GM23338 (cell line): ENCODE measurements at regions not wholly inside any gene's neighbourhood (a gene's known extent, or its start where the extent isn't known, plus 50 kb on each side); places are given as distances from the start of the nearest gene placed in this dataset.

Source experiments
- CREB1 ChIP-seq: fragments of 250-450 bp; sonication (Bioruptor Pico); IDR thresholded peaks from 2 replicates; pipeline ENCODE4 v1.5.0; 2020; ENCODE audit warnings: low read depth, mild to moderate bottlenecking, moderate library complexity
- CTCF ChIP-seq, 2 experiments: fragments of 200-600 bp in 1 of 2; sonication (generic) in 1 of 2; conservative IDR thresholded peaks; 2 replicates each; pipeline versions ENCODE4 v1.5.1 to v1.6.1; 2016 to 2017; ENCODE audit warnings: antibody characterized with exemption in 2 of 2, low read depth in 2 of 2, mild to moderate bottlenecking in 2 of 2, moderate library complexity in 1 of 2
- ETS1 ChIP-seq: IDR thresholded peaks from 2 replicates; pipeline ENCODE4 v1.6.1; 2016; ENCODE audit warnings: antibody characterized with exemption
- EZH2 ChIP-seq: fragments of 200-600 bp; sonication (generic); IDR thresholded peaks from one replicate; pipeline ENCODE4 v1.8.0; 2017; ENCODE audit warnings: antibody characterized with exemption, mild to moderate bottlenecking, low read depth; ENCODE audit not compliant: unreplicated experiment
- EZH2phosphoT487 ChIP-seq: fragments of 200-600 bp; sonication (generic); IDR thresholded peaks from one replicate; pipeline ENCODE4 v1.8.1; 2018; ENCODE audit warnings: antibody characterized with exemption; ENCODE audit not compliant: unreplicated experiment
- JUNB ChIP-seq: IDR thresholded peaks from one replicate; pipeline ENCODE4 v1.6.1; 2016; ENCODE audit warnings: antibody characterized with exemption; ENCODE audit not compliant: unreplicated experiment
- POLR2AphosphoS5 ChIP-seq: IDR thresholded peaks from 2 replicates; pipeline ENCODE4 v1.6.1; 2016; ENCODE audit warnings: antibody characterized with exemption, low read depth
- REST ChIP-seq: IDR thresholded peaks from one replicate; pipeline ENCODE4 v1.6.1; 2018; ENCODE audit warnings: antibody characterized with exemption; ENCODE audit not compliant: unreplicated experiment
- STAT1 ChIP-seq: IDR thresholded peaks from one replicate; pipeline ENCODE4 v1.6.1; 2016; ENCODE audit warnings: antibody characterized with exemption; ENCODE audit not compliant: unreplicated experiment
- ZNF331 ChIP-seq: fragments of 250-450 bp; sonication (Bioruptor Pico); IDR thresholded peaks from 2 replicates; pipeline ENCODE4 v1.5.0; 2020; ENCODE audit warnings: low read depth, mild to moderate bottlenecking, moderate library complexity
- ZNF462 ChIP-seq: fragments of 250-450 bp; sonication (Bioruptor Pico); IDR thresholded peaks from 2 replicates; pipeline ENCODE4 v1.5.0; 2020; ENCODE audit warnings: mild to moderate bottlenecking, moderate library complexity

GRCh38 chr1:195278644-195279043 is 1329.6 kb downstream of the KCNT2 start:
- TF ChIP-seq CTCF (conservative IDR thresholded peaks at IDR 0.05; ENCODE audit: low read depth in 2 of 2): no peak
- no peak for TF ChIP-seq EZH2
- no peak for TF ChIP-seq POLR2AphosphoS5
- TF ChIP-seq EZH2phosphoT487: no peak
- no peak for TF ChIP-seq JUNB
- no peak for TF ChIP-seq CREB1 (CRISPR knock-in tag)
- TF ChIP-seq ZNF462 (CRISPR knock-in tag): no peak
- no peak for TF ChIP-seq ZNF331
- no peak for TF ChIP-seq ETS1
- no peak for TF ChIP-seq REST
- no peak for TF ChIP-seq STAT1
